Mucosa of rectum (tissue), 2 donors: ENCODE measurements at regions not wholly inside any gene's neighbourhood (a gene's known extent, or its start where the extent isn't known, plus 50 kb on each side); places are given as distances from the start of the nearest gene placed in this dataset.

ENCODE experiments used
- H3K27ac ChIP-seq, 2 donors: one replicate each; pipeline ENCODE4 v1.7.0; 2013; ENCODE audit warnings: inconsistent platforms in 2 of 2, low read depth in 2 of 2, low read length in 2 of 2
- H3K27me3 ChIP-seq, 2 donors: one replicate each; pipeline ENCODE4 v1.7.0; 2013; ENCODE audit warnings: low read length in 2 of 2; ENCODE audit not compliant: control insufficient read depth in 2 of 2, insufficient read depth in 2 of 2
- H3K36me3 ChIP-seq, 2 donors: one replicate each; pipeline ENCODE4 v1.7.0; 2013; ENCODE audit warnings: low read length in 2 of 2; ENCODE audit not compliant: control insufficient read depth in 2 of 2, insufficient read depth in 2 of 2
- H3K4me1 ChIP-seq, 2 donors: one replicate each; pipeline ENCODE4 v1.7.0; 2013; ENCODE audit warnings: low read length in 2 of 2, mild to moderate bottlenecking in 1 of 2; ENCODE audit not compliant: control insufficient read depth in 2 of 2, insufficient read depth in 2 of 2
- H3K4me3 ChIP-seq, 2 donors: one replicate each; pipeline ENCODE4 v1.7.0; 2013; ENCODE audit warnings: low read length in 2 of 2
- H3K9ac ChIP-seq, 2 donors: one replicate each; pipeline ENCODE4 v1.7.0; 2013; ENCODE audit warnings: low read length in 2 of 2, low read depth in 1 of 2, mild to moderate bottlenecking in 1 of 2
- H3K9me3 ChIP-seq, 2 donors: one replicate each; pipeline ENCODE4 v1.7.0; 2013; ENCODE audit warnings: low read length in 2 of 2; ENCODE audit not compliant: control insufficient read depth in 2 of 2
- donor health status: healthy.
- donor health status: Normal muscosa, but diverticular disease.

- no peaks in the 10 kb centered on the region for H3K27me3 ChIP-seq
- no peaks in the 10 kb centered on the region for H3K9me3 ChIP-seq
- H3K4me1 ChIP-seq: no peaks in the 10 kb centered on the region
- H3K36me3 ChIP-seq: no peaks in the 10 kb centered on the region
- H3K27ac ChIP-seq: no peak overlapping the region
- no peak overlapping the region for H3K4me3 ChIP-seq
- H3K9ac ChIP-seq: no peak overlapping the region
Observed at GRCh38 chr15:68499620-68500312, 67.8 kb upstream of the ITGA11 start.

GRCh38 chr15:68500363-68501258, 68.6 kb upstream of the ITGA11 start:
- Histone ChIP-seq H3K27ac (no peak overlapping the region), H3K9ac (no peak overlapping the region)

GRCh38 chr15:68501259-68501591, 69.3 kb upstream of the ITGA11 start:
- H3K4me1 ChIP-seq: no peaks in the 10 kb centered on the region

More at GRCh38 chr15:68500363-68501258, 68.6 kb upstream of the ITGA11 start:
- Histone ChIP-seq H3K36me3 (no peaks in the 10 kb centered on the region), H3K27me3 (no peaks in the 10 kb centered on the region), H3K9me3 (no peaks in the 10 kb centered on the region), H3K4me3 (no peak overlapping the region), H3K4me1 (no peaks in the 10 kb centered on the region)

GRCh38 chr15:68501616-68502015, 69.7 kb upstream of the ITGA11 start:
- no peaks in the 10 kb centered on the region for H3K36me3 ChIP-seq
- peaks cover 0 to 3% of the 10 kb centered on the region in 2 donors for H3K27me3 ChIP-seq
- H3K4me1 ChIP-seq: no peaks in the 10 kb centered on the region
- H3K4me3 ChIP-seq: no peak overlapping the region
- no peaks in the 10 kb centered on the region for H3K9me3 ChIP-seq
- no peak overlapping the region for H3K27ac ChIP-seq
- H3K9ac ChIP-seq: no peak overlapping the region

More at GRCh38 chr15:68501259-68501591, 69.3 kb upstream of the ITGA11 start:
- Histone ChIP-seq H3K9me3 (no peaks in the 10 kb centered on the region), H3K27me3 (peaks cover 0 to 2% of the 10 kb centered on the region in 2 donors), H3K4me3 (no peak overlapping the region), H3K27ac (no peak overlapping the region), H3K9ac (no peak overlapping the region), H3K36me3 (no peaks in the 10 kb centered on the region)

- Histone ChIP-seq H3K9ac (no peak overlapping the region), H3K4me1 (no peaks in the 10 kb centered on the region), H3K27me3 (peaks cover 0 to 3% of the 10 kb centered on the region in 2 donors), H3K9me3 (no peaks in the 10 kb centered on the region), H3K27ac (no peak overlapping the region), H3K36me3 (no peaks in the 10 kb centered on the region), H3K4me3 (no peak overlapping the region)
Observed at GRCh38 chr15:68502398-68502901, 70.5 kb upstream of the ITGA11 start.

GRCh38 chr15:68503213-68503612, 71.2 kb upstream of the ITGA11 start:
- no peak overlapping the region for H3K9ac ChIP-seq
- H3K27ac ChIP-seq: no peak overlapping the region
- no peaks in the 10 kb centered on the region for H3K36me3 ChIP-seq
- no peaks in the 10 kb centered on the region for H3K4me1 ChIP-seq
- peaks cover 0 to 3% of the 10 kb centered on the region in 2 donors for H3K27me3 ChIP-seq
- H3K4me3 ChIP-seq: no peak overlapping the region
- H3K9me3 ChIP-seq: no peaks in the 10 kb centered on the region

GRCh38 chr15:68503791-68504680, 72.1 kb upstream of the ITGA11 start:
- Histone ChIP-seq H3K27me3 (peaks cover 0 to 3% of the 10 kb centered on the region in 2 donors), H3K36me3 (no peaks in the 10 kb centered on the region), H3K9me3 (no peaks in the 10 kb centered on the region), H3K27ac (no peak overlapping the region), H3K4me3 (no peak overlapping the region), H3K4me1 (no peaks in the 10 kb centered on the region), H3K9ac (no peak overlapping the region)

- no peaks in the 10 kb centered on the region for H3K9me3 ChIP-seq
- H3K4me3 ChIP-seq: no peak overlapping the region
- no peak overlapping the region for H3K9ac ChIP-seq
- H3K4me1 ChIP-seq: no peaks in the 10 kb centered on the region
- no peak overlapping the region for H3K27ac ChIP-seq
- peaks cover 0 to 3% of the 10 kb centered on the region in 2 donors for H3K27me3 ChIP-seq
- no peaks in the 10 kb centered on the region for H3K36me3 ChIP-seq
Observed at GRCh38 chr15:68504681-68505170, 72.8 kb upstream of the ITGA11 start.

GRCh38 chr15:68506071-68506470, 72.7 kb upstream of the CORO2B start:
- peaks cover 0 to 3% of the 10 kb centered on the region in 2 donors for H3K27me3 ChIP-seq
- no peaks in the 10 kb centered on the region for H3K36me3 ChIP-seq
- no peak overlapping the region for H3K9ac ChIP-seq
- H3K9me3 ChIP-seq: no peaks in the 10 kb centered on the region
- H3K4me1 ChIP-seq: no peaks in the 10 kb centered on the region
- no peak overlapping the region for H3K4me3 ChIP-seq
- H3K27ac ChIP-seq: no peak overlapping the region
